ENCODE measurements at regions not wholly inside any gene's neighbourhood (a gene's known extent, or its start where the extent isn't known, plus 50 kb on each side); places are given as distances from the start of the nearest gene placed in this dataset.

- no peak overlapping the region for H3K4me3 ChIP-seq (ENCODE audit: low read depth, low read length)
- TF ChIP-seq POLR2A (IDR thresholded peaks at IDR 0.05; ENCODE audit: extremely low read depth, insufficient read length), result no peak
- no peak for TF ChIP-seq MYC (IDR thresholded peaks at IDR 0.05; ENCODE audit: low read depth, low read length)
- TF ChIP-seq, protein P1, sequence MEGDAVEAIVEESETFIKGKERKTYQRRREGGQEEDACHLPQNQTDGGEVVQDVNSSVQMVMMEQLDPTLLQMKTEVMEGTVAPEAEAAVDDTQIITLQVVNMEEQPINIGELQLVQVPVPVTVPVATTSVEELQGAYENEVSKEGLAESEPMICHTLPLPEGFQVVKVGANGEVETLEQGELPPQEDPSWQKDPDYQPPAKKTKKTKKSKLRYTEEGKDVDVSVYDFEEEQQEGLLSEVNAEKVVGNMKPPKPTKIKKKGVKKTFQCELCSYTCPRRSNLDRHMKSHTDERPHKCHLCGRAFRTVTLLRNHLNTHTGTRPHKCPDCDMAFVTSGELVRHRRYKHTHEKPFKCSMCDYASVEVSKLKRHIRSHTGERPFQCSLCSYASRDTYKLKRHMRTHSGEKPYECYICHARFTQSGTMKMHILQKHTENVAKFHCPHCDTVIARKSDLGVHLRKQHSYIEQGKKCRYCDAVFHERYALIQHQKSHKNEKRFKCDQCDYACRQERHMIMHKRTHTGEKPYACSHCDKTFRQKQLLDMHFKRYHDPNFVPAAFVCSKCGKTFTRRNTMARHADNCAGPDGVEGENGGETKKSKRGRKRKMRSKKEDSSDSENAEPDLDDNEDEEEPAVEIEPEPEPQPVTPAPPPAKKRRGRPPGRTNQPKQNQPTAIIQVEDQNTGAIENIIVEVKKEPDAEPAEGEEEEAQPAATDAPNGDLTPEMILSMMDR (IDR thresholded peaks at IDR 0.05; ENCODE audit: low read depth, low read length), result no peak
- TF ChIP-seq, protein P2, sequence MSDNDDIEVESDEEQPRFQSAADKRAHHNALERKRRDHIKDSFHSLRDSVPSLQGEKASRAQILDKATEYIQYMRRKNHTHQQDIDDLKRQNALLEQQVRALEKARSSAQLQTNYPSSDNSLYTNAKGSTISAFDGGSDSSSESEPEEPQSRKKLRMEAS (IDR thresholded peaks at IDR 0.05; ENCODE audit: low read depth, low read length), result no peak
- no peak for DNase-seq (ENCODE audit: low read depth)
Measured at GRCh38 chr2:16128746-16129610, 188.6 kb downstream of the MYCN start.

DNA sequence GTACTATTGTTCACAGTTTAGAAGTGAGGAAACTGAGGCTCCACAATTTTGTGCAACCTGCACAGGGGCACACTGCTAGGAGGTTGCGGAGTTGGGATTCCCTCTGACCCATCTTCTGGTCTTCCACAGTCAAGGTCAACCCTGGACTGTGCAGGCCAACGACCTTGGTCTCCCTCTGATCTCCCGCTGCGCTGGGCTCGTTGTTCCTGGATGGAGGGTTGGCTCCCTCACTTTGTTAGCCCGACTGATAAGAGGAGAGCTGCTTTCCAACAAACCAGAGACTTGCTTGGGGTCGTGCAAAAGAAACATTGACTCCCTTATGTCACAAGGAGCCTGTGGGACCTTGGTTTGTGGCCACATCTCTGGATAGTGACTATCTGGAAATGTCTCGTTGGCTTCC is 187.6 kb downstream of the MYCN start:
- no peak overlapping the region for H3K4me3 ChIP-seq (ENCODE audit: low read depth, low read length)
- no peak for TF ChIP-seq MYC (IDR thresholded peaks at IDR 0.05; ENCODE audit: low read depth, low read length)
- TF ChIP-seq, protein P1 (IDR thresholded peaks at IDR 0.05; ENCODE audit: low read depth, low read length), result no peak
- TF ChIP-seq, protein P2 (IDR thresholded peaks at IDR 0.05; ENCODE audit: low read depth, low read length), result no peak
- no peak for DNase-seq (ENCODE audit: low read depth)

DNA sequence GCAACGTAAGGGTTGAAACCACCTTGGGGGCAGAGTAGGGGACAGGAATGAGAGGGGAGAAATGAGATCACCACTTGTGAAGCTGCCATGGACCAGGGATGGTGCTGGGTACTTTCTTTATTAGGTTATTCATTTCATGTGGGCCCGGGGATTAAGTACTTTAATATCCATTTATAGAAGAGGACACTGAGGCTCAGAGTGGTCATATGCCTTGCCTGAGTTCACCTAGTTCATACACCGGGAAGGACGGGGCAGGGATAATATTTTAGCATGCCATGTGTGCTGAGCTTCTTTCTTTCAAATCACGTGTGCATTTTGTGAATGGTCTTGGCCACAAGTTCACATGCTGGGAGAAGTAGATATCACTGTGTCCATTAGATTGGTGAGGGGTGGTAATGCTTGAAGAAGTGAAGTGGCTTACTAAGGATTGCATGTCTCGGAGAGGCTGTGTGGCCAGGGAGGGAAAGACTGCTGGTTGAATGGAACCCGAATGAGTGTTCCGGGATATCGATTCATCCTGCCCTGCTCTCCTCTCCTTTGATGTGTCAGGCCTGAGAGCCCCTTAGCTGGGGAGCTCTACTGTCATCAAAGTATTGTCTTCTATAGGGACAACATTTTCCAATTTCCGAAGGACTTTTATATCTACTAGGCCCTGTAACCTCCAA is 187.1 kb downstream of the MYCN start:
- no peak overlapping the region for H3K4me3 ChIP-seq (ENCODE audit: low read depth, low read length)
- no peak for DNase-seq (ENCODE audit: low read depth)
- TF ChIP-seq, protein P2 (IDR thresholded peaks at IDR 0.05; ENCODE audit: low read depth, low read length), result no peak
- TF ChIP-seq POLR2A (IDR thresholded peaks at IDR 0.05; ENCODE audit: extremely low read depth, insufficient read length) (no peak), MYC (IDR thresholded peaks at IDR 0.05; ENCODE audit: low read depth, low read length) (no peak)
- TF ChIP-seq, protein P1 (IDR thresholded peaks at IDR 0.05; ENCODE audit: low read depth, low read length), result no peak

DNA sequence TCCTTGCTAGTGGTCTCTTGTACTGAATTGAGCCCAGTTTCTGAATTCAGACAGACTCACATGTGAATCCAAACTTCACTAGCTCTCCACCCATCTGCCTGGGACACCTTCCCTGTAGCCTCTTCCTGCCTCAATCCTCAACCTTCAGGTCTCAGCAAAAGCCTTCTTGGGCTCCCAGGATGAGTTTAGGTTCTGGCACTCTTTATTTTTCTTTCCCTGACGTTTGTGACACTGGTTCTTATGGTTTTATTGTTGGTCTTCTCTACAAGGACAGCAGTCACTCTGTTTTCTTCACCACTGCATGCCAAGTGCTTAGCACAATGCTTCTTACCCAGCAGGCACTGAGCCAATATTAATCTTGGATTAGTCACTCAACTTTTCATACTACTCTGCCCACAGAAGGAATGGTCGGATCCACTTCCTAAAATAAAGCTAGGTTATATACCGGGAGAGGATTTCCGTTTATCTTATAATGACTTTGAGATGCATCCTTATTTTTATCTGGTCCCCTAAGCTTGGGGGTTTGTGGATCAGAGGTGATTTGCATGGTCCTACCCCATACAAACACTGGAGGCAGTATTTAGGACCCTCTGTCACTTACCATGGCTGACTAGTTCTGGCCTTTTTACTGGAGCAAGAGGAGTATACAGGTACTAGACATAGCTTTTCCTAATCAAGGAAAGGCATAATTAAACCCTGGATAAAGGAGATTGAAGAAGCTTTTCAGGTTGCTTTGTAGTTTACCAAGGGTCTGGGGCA is 186.3 kb downstream of the MYCN start:
- TF ChIP-seq, protein P1 (IDR thresholded peaks at IDR 0.05; ENCODE audit: low read depth, low read length), result peak; percentile 0
- TF ChIP-seq POLR2A (IDR thresholded peaks at IDR 0.05; ENCODE audit: extremely low read depth, insufficient read length), result no peak
- TF ChIP-seq, protein P2 (IDR thresholded peaks at IDR 0.05; ENCODE audit: low read depth, low read length), result no peak
- DNase-seq (ENCODE audit: low read depth), result no peak
- no peak overlapping the region for H3K4me3 ChIP-seq (ENCODE audit: low read depth, low read length)

DNA sequence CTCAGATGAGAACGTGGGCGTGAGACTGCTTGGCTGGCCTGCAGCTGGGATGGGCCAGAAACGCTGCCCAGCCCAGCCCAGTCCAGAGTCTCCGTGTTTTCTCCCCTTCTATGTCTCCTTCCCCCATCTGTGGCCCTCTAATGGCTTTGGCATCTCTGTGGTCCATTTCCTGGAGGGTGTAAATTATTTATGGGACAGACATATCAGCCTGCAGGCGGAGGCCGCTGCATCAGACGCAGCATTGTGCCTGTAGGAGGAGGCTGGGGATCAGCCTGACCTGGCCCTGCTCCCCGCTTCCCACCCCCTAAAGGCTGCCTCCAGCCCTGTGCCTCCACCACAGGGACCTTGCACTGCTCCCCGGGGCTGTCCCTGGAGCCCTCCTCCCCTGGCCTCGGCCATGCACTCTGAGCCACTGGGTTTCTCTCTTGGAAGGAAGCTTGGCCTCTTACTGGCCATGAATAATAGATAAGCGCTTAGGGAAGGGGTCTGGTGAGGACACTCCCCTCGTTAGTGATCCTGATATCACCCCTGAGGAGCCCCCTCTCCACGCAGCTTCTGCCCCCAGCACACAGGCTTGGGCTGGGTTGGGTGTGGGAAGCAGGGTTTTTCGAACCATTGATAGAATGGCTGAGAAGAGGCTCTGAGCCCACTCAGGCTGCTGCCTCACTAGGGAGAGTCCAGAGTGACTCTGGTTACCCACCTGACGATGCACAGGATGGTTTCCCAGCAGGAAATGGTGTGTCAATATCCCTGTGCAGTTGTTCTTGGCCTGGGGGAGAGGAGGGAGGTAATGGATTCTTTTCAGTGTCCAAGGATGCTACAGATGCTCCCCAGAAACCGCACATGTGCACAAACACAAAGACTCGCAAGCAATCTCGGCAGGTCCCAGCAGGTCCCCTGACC is 185.5 kb downstream of the MYCN start:
- DNase-seq (ENCODE audit: low read depth), result no peak

More for the DNA sequence above, 185.5 kb downstream of the MYCN start:
- no peak for TF ChIP-seq MYC (IDR thresholded peaks at IDR 0.05; ENCODE audit: low read depth, low read length)
- no peak for TF ChIP-seq POLR2A (IDR thresholded peaks at IDR 0.05; ENCODE audit: extremely low read depth, insufficient read length)
- TF ChIP-seq, protein P1 (IDR thresholded peaks at IDR 0.05; ENCODE audit: low read depth, low read length), result no peak
- TF ChIP-seq, protein P2 (IDR thresholded peaks at IDR 0.05; ENCODE audit: low read depth, low read length), result no peak
- H3K4me3 ChIP-seq (ENCODE audit: low read depth, low read length), result no peak overlapping the region

Measured in NB4 (cell line).